Sigmoid colon (tissue), 6 donors: ENCODE measurements at regions not wholly inside any gene's neighbourhood (a gene's known extent, or its start where the extent isn't known, plus 50 kb on each side); places are given as distances from the start of the nearest gene placed in this dataset.

Experiments
- DNase-seq: peaks from one replicate; pipeline ENCODE4 v3.0.0-alpha.2; 2019
- H3K27ac ChIP-seq, 4 donors: fragments of 200-600 bp; sonication (generic); one replicate each; pipeline ENCODE4 v1.5.1; 2016 to 2019; ENCODE audit warnings: mild to moderate bottlenecking in 1 of 4
- H3K27me3 ChIP-seq, 3 donors: fragments of 200-600 bp; sonication (generic); one replicate each; pipeline ENCODE4 v1.5.1; 2019; ENCODE audit warnings: mild to moderate bottlenecking in 1 of 3
- H3K36me3 ChIP-seq, 4 donors: fragments of 200-600 bp; sonication (generic); one replicate each; pipeline ENCODE4 v1.5.1; 2016 to 2019
- H3K4me1 ChIP-seq, 4 donors: fragments of 200-600 bp; sonication (generic); one replicate each; pipeline ENCODE4 v1.5.1; 2017 to 2019
- H3K4me3 ChIP-seq, 4 donors: fragments of 200-600 bp; sonication (generic); one replicate each; pipeline ENCODE4 v1.5.1; 2017 to 2019; ENCODE audit warnings: mild to moderate bottlenecking in 2 of 4, moderate library complexity in 1 of 4
- H3K9me3 ChIP-seq, 4 donors: fragments of 200-600 bp in 3 of 4; sonication (generic) in 3 of 4; one replicate each; pipeline versions ENCODE4 v1.5.1 to v1.6.1; 2013 to 2019
- CTCF ChIP-seq, 4 experiments: fragments of 450-650 bp in 3 of 4; fragments of 200-600 bp in 1 of 4; IDR thresholded peaks; one replicate each; pipeline ENCODE4 v1.5.1; 2016 to 2019; ENCODE audit warnings: antibody characterized with exemption in 4 of 4, mild to moderate bottlenecking in 3 of 4, moderate library complexity in 2 of 4
- EP300 ChIP-seq, 4 donors: sonication (generic); formaldehyde crosslinking; IDR thresholded peaks; one replicate each; pipeline ENCODE4 v1.6.1; 2017; ENCODE audit warnings: antibody characterized with exemption in 4 of 4
- POLR2A ChIP-seq, 2 donors: fragments of 450-650 bp; IDR thresholded peaks; one replicate each; pipeline ENCODE4 v1.6.1; 2016; ENCODE audit warnings: antibody characterized with exemption in 2 of 2, mild to moderate bottlenecking in 2 of 2, moderate library complexity in 2 of 2
- POLR2AphosphoS5 ChIP-seq, 4 donors: sonication (generic); formaldehyde crosslinking; IDR thresholded peaks; one replicate each; pipeline ENCODE4 v1.6.1; 2017; ENCODE audit warnings: antibody characterized with exemption in 4 of 4
- WGBS, 2 donors: extraction: QIAGEN DNeasy Blood & Tissue Kit; methylation state at CpG; one replicate each; pipeline ENCODE4 v1.1.7; 2013; 5-methylcytosine and 5-hydroxymethylcytosine counted together
- intact Hi-C: fragments of 100-400 bp; cut with DNase I; formaldehyde crosslinking; loops from one replicate; pipeline ENCODE4 v1.15.1; 2023
- donor health status: healthy with polysubstance abuse.
- donor health status: healthy.

- 87 to 91% methylated on average over 4 of the region's 4 CpGs for WGBS, 2 donors
- peaks cover 0 to 4% (median 0%) of the 10 kb centered on the region in 4 donors for H3K9me3 ChIP-seq
- TF ChIP-seq POLR2AphosphoS5 (IDR thresholded peaks at IDR 0.05) (no peak), CTCF (IDR thresholded peaks at IDR 0.05) (no peak), EP300 (IDR thresholded peaks at IDR 0.05) (no peak), POLR2A (IDR thresholded peaks at IDR 0.05) (no peak)
Measured at GRCh38 chr2:18309627-18310026, 250.8 kb downstream of the RDH14 start.

GRCh38 chr2:18309188-18309587, 251.3 kb downstream of the RDH14 start:
- Histone ChIP-seq H3K27ac (no peak overlapping the region), H3K27me3 (no peaks in the 10 kb centered on the region), H3K9me3 (peaks cover 0 to 4% (median 0%) of the 10 kb centered on the region in 4 donors), H3K4me1 (no peaks in the 10 kb centered on the region), H3K4me3 (no peak overlapping the region), H3K36me3 (no peaks in the 10 kb centered on the region)
- intact Hi-C loops: no loop called here
- TF ChIP-seq POLR2AphosphoS5 (IDR thresholded peaks at IDR 0.05) (no peak), CTCF (IDR thresholded peaks at IDR 0.05) (no peak)
- DNase-seq: no peak

More at GRCh38 chr2:18309627-18310026, 250.8 kb downstream of the RDH14 start:
- H3K27me3 ChIP-seq: no peaks in the 10 kb centered on the region
- no peaks in the 10 kb centered on the region for H3K4me1 ChIP-seq
- no peak for DNase-seq
- intact Hi-C loops: no loop called here
- H3K36me3 ChIP-seq: no peaks in the 10 kb centered on the region
- H3K4me3 ChIP-seq: no peak overlapping the region
- H3K27ac ChIP-seq: no peak overlapping the region

GRCh38 chr2:18304849-18305248, 255.6 kb downstream of the RDH14 start:
- no peak for DNase-seq
- TF ChIP-seq EP300 (IDR thresholded peaks at IDR 0.05): no peak
- TF ChIP-seq POLR2A (IDR thresholded peaks at IDR 0.05): no peak
- TF ChIP-seq CTCF (IDR thresholded peaks at IDR 0.05): no peak
- no peak for TF ChIP-seq POLR2AphosphoS5 (IDR thresholded peaks at IDR 0.05)
- 91 to 92% methylated on average over 3 of the region's 3 CpGs for WGBS, 2 donors

DNA sequence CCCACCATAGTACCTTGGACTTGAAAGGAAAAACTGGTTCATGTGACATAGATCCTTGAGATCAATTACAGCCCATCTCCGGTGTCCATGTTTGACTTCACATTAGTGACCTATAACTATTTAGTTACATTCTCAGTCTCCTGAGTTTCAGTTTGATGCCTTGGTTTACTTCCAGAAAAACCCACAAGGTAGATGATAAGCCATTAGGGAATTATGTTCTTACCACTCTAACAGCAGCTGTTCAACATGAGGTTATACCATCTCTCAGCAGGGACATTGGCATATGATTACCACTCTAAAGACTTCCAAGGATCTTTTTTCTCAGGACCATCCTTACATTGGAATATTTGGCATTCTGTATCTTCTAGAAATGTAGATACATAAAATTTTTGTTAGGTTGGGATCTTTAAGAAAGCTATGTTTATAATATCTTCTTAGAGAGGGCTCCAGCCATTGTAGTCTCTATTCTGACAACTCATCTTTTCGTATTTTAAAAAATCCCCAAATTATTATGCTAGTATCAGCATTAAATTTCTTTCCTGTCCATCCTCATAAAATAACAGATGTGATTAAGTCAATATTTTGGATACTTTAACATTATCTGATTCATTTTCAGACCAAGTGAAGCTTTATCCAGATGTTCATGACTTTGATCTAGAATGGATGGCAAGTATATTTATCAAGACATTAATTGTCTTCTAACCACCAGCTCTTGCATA, 258.9 kb downstream of the RDH14 start:
- no peak overlapping the region for H3K27ac ChIP-seq
- H3K27me3 ChIP-seq: no peaks in the 10 kb centered on the region
- no peaks in the 10 kb centered on the region for H3K4me1 ChIP-seq
- TF ChIP-seq CTCF (IDR thresholded peaks at IDR 0.05): no peak
- no peak for TF ChIP-seq EP300 (IDR thresholded peaks at IDR 0.05)
- no peak for TF ChIP-seq POLR2AphosphoS5 (IDR thresholded peaks at IDR 0.05)
- TF ChIP-seq POLR2A (IDR thresholded peaks at IDR 0.05): no peak
- intact Hi-C loops: no loop called here
- H3K9me3 ChIP-seq: no peaks in the 10 kb centered on the region
- H3K4me3 ChIP-seq: no peak overlapping the region
- WGBS, 2 donors: 88 to 95% methylated on average over 2 of the region's 2 CpGs
- no peak for DNase-seq
- H3K36me3 ChIP-seq: no peaks in the 10 kb centered on the region

More at GRCh38 chr2:18304849-18305248, 255.6 kb downstream of the RDH14 start:
- Histone ChIP-seq H3K9me3 (no peaks in the 10 kb centered on the region), H3K27ac (no peak overlapping the region), H3K36me3 (no peaks in the 10 kb centered on the region), H3K4me3 (no peak overlapping the region), H3K27me3 (no peaks in the 10 kb centered on the region), H3K4me1 (no peaks in the 10 kb centered on the region)
- intact Hi-C loops: no loop called here
